ENCODE measurements at regions not wholly inside any gene's neighbourhood (a gene's known extent, or its start where the extent isn't known, plus 50 kb on each side); places are given as distances from the start of the nearest gene placed in this dataset.

- Mint-ChIP-seq H3K27ac (no peak overlapping the region), H3K27me3 (no peaks in the 10 kb centered on the region), H3K36me3 (no peaks in the 10 kb centered on the region), H3K4me3 (no peak overlapping the region), H3K4me1 (no peaks in the 10 kb centered on the region), H3K9me3 (peaks cover 9% of the 10 kb centered on the region)
- ATAC-seq (ENCODE audit: low read depth) (no peak), DNase-seq (ENCODE audit: low spot score in 2 of 2) (no peak)
These were observed 106.7 kb upstream of the GUCY1A1 start for GRCh38 chr4:155559915-155560314.

DNA sequence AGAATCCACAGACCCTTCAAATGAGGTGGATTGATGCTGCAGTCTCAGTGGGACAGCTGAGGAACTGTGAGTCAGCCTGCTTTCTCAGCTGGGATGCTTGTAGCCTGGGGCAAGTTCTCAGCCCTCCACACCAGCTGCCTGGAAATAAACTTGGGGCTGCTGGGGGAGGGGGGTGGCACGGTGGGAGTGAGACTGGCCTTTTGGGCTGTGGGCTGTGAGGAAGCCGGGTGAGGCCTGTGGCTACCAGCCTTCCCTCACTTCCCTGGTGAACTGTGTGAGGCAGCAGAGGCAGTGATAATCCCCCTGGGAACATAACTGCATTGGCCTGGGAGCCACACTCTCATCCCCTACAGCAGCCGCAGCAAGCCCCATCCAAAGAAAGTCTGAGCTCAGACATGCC is 114.5 kb upstream of the GUCY1A1 start:
- Mint-ChIP-seq H3K9me3 (peaks cover 8% of the 10 kb centered on the region), H3K4me3 (no peak overlapping the region), H3K4me1 (no peaks in the 10 kb centered on the region), H3K27ac (no peak overlapping the region), H3K36me3 (no peaks in the 10 kb centered on the region), H3K27me3 (no peaks in the 10 kb centered on the region)
- ATAC-seq (ENCODE audit: low read depth), result no peak
- no peak for DNase-seq (ENCODE audit: low spot score in 2 of 2)

GRCh38 chr4:155548173-155548572 is 118.5 kb upstream of the GUCY1A1 start:
- no peak for DNase-seq (ENCODE audit: low spot score in 2 of 2)
- Mint-ChIP-seq H3K4me1 (no peaks in the 10 kb centered on the region), H3K36me3 (no peaks in the 10 kb centered on the region), H3K4me3 (no peak overlapping the region), H3K9me3 (peaks cover 2% of the 10 kb centered on the region), H3K27me3 (no peaks in the 10 kb centered on the region), H3K27ac (no peak overlapping the region)
- ATAC-seq (ENCODE audit: low read depth), result no peak

GRCh38 chr4:155546451-155546850 is 120.2 kb upstream of the GUCY1A1 start:
- Mint-ChIP-seq H3K9me3 (peaks cover 2% of the 10 kb centered on the region), H3K27me3 (peaks cover 3% of the 10 kb centered on the region), H3K27ac (no peak overlapping the region), H3K4me3 (no peak overlapping the region), H3K4me1 (no peaks in the 10 kb centered on the region), H3K36me3 (no peaks in the 10 kb centered on the region)
- ATAC-seq (ENCODE audit: low read depth) (no peak), DNase-seq (ENCODE audit: low spot score in 2 of 2) (no peak)

DNA sequence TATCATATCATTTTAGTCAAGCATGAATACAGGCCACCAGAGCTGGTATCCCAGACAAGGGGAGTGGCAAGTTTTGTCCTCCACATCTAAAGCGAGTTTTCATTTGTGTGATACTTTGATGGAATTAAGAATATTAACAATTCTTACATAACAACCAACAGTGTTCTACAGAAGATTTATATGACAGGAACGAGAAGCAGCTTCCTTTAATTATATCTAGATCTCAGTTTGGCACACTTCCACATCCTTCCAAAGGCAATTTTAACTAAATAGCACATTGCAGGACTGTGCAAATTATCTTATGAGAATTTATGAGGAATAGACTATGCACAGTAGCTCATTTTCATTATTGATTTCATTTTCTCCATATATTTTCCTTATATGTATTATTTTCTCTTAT is 121.2 kb upstream of the GUCY1A1 start:
- Mint-ChIP-seq H3K36me3 (no peaks in the 10 kb centered on the region), H3K4me1 (no peaks in the 10 kb centered on the region), H3K4me3 (no peak overlapping the region), H3K9me3 (no peaks in the 10 kb centered on the region), H3K27ac (no peak overlapping the region), H3K27me3 (peaks cover 3% of the 10 kb centered on the region)
- DNase-seq (ENCODE audit: low spot score in 2 of 2), result no peak
- ATAC-seq (ENCODE audit: low read depth), result no peak

DNA sequence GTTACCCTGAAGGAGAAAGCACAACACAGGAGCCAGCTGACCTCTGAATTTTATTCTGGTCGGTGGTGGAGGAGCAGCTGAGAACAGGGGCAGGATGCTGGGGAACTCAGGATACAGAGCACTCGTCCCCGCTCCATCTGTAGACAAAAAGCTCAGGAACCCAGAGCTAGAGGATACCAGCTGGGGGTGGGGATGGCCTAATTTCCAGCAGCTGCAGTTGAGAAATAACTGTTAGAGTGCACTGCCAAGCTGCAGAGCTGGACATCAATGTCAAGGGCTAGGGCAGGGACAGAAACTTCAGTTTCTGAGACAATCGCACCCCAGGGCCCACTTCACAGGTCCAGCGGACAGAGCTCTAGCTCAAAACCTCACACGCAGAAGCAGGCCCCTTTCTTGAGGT is 122.1 kb upstream of the GUCY1A1 start:
- no peaks in the 10 kb centered on the region for H3K4me1 Mint-ChIP-seq
- no peak for DNase-seq (ENCODE audit: low spot score in 2 of 2)
- no peaks in the 10 kb centered on the region for H3K9me3 Mint-ChIP-seq
- no peak for ATAC-seq (ENCODE audit: low read depth)
- H3K36me3 Mint-ChIP-seq, result no peaks in the 10 kb centered on the region
- no peak overlapping the region for H3K27ac Mint-ChIP-seq
- H3K4me3 Mint-ChIP-seq, result no peak overlapping the region
- peaks cover 3% of the 10 kb centered on the region for H3K27me3 Mint-ChIP-seq

DNA sequence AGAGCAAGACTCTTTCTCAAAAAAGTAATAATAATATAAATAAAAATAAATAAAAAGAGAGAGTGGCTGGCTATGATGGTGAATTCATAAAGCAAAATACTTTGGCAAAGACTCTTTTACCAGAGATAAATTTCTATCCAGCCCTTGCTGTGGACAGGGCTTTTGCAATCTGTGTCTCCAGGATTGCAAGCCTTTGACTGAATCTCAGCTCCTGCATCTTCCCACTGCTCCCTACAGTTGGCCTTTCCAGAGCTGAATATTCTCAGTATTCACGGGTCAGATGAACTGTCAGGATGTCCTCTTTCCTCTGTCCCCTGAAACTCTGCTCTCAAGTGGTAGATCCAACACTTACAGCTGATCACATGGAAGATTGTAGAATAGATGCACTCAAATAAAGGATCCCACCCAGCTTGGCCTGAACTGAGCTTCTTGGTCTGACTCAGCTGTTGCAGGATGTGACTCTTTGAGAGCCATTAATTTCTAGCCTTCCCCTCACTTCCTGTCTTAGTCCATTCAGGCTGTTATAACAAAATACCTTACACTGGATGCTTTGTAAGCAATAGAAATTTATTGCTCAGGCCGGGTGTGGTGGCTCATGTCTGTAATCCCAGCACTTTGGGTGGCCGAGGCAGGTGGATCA is 123.4 kb upstream of the GUCY1A1 start:
- DNase-seq (ENCODE audit: low spot score in 2 of 2) (no peak), ATAC-seq (ENCODE audit: low read depth) (no peak)
- no peaks in the 10 kb centered on the region for H3K36me3 Mint-ChIP-seq
- no peak overlapping the region for H3K27ac Mint-ChIP-seq
- no peak overlapping the region for H3K4me3 Mint-ChIP-seq
- H3K4me1 Mint-ChIP-seq, result no peaks in the 10 kb centered on the region
- no peaks in the 10 kb centered on the region for H3K9me3 Mint-ChIP-seq
- peaks cover 3% of the 10 kb centered on the region for H3K27me3 Mint-ChIP-seq

- H3K36me3 Mint-ChIP-seq, result no peaks in the 10 kb centered on the region
- no peak overlapping the region for H3K27ac Mint-ChIP-seq
- H3K4me3 Mint-ChIP-seq, result no peak overlapping the region
- ATAC-seq (ENCODE audit: low read depth) (no peak), DNase-seq (ENCODE audit: low spot score in 2 of 2) (no peak)
- H3K27me3 Mint-ChIP-seq, result peaks cover 3% of the 10 kb centered on the region
- no peaks in the 10 kb centered on the region for H3K4me1 Mint-ChIP-seq
- no peaks in the 10 kb centered on the region for H3K9me3 Mint-ChIP-seq
These were observed 124.2 kb upstream of the GUCY1A1 start for GRCh38 chr4:155542415-155542814.

DNA sequence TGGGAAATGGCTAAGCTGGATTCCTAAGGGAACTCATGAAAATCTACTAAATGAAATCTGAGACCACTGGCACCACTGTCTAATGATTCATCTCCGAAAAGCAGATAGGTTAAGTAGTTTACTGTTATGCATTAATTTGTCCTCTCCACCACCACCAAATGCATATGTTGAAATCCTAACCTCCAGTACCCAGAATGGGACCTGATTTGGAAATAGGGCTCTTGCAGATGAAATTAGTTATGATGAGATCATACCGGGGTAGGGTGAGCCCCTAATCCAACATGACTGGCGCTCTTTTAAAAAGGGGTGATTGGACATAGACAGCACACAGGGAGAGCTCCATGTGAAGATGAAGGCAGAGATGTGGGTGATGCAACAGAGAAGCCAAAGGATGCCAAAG is 124.9 kb upstream of the GUCY1A1 start:
- Mint-ChIP-seq H3K4me3 (no peak overlapping the region), H3K9me3 (no peaks in the 10 kb centered on the region), H3K36me3 (no peaks in the 10 kb centered on the region), H3K27ac (no peak overlapping the region), H3K27me3 (peaks cover 3% of the 10 kb centered on the region), H3K4me1 (no peaks in the 10 kb centered on the region)
- no peak for ATAC-seq (ENCODE audit: low read depth)
- no peak for DNase-seq (ENCODE audit: low spot score in 2 of 2)

GRCh38 chr4:155540698-155541097 is 126.0 kb upstream of the GUCY1A1 start:
- peaks cover 3% of the 10 kb centered on the region for H3K27me3 Mint-ChIP-seq
- H3K4me1 Mint-ChIP-seq, result no peaks in the 10 kb centered on the region
- no peak for DNase-seq (ENCODE audit: low spot score in 2 of 2)
- no peak overlapping the region for H3K27ac Mint-ChIP-seq
- no peaks in the 10 kb centered on the region for H3K9me3 Mint-ChIP-seq
- no peak overlapping the region for H3K4me3 Mint-ChIP-seq
- no peaks in the 10 kb centered on the region for H3K36me3 Mint-ChIP-seq
- ATAC-seq (ENCODE audit: low read depth), result no peak

- H3K36me3 Mint-ChIP-seq, result no peaks in the 10 kb centered on the region
- peaks cover 3% of the 10 kb centered on the region for H3K27me3 Mint-ChIP-seq
- no peak overlapping the region for H3K27ac Mint-ChIP-seq
- no peaks in the 10 kb centered on the region for H3K4me1 Mint-ChIP-seq
- H3K9me3 Mint-ChIP-seq, result no peaks in the 10 kb centered on the region
- ATAC-seq (ENCODE audit: low read depth) (no peak), DNase-seq (ENCODE audit: low spot score in 2 of 2) (no peak)
- no peak overlapping the region for H3K4me3 Mint-ChIP-seq
These were observed 126.9 kb upstream of the GUCY1A1 start for GRCh38 chr4:155539746-155540145.

- H3K27me3 Mint-ChIP-seq, result no peaks in the 10 kb centered on the region
- H3K4me1 Mint-ChIP-seq, result no peaks in the 10 kb centered on the region
- DNase-seq (ENCODE audit: low spot score in 2 of 2) (no peak), ATAC-seq (ENCODE audit: low read depth) (no peak)
- H3K36me3 Mint-ChIP-seq, result no peaks in the 10 kb centered on the region
- no peak overlapping the region for H3K4me3 Mint-ChIP-seq
- peaks cover 1% of the 10 kb centered on the region for H3K9me3 Mint-ChIP-seq
- H3K27ac Mint-ChIP-seq, result no peak overlapping the region
These were observed 130.7 kb upstream of the GUCY1A1 start for GRCh38 chr4:155535802-155536454.

DNA sequence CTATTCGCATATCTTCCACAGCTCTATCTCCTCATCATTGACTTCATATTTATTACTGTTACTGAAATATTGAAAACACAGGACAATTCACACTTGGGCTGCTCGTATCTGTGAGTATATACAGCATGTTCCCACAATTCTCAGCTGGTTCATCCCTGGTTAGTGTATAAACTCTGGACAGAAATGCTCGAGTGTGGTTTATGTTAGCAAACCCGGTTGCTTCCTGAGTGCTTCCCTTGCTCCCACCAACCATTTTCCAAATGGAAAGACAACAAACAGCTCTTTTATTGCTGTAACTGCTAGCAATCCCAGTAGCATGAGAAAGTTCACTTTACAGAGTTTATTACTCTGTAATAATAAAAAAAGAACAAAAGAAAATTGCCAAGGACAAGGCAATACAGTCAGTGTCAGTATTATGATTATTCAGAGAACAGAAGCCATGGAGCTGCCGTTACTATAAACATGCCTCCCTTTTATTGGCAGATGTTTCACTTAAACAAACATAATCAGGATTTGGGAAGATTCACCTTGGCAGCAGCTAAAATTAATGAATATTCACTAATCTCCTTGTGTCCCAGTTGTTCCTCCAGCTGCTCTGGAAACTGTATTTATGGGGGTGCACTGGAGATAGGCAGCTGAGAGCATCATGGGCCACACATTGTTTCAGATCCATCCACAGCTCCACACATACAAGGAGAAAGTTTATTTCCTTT is 134.1 kb upstream of the GUCY1A1 start:
- Mint-ChIP-seq H3K36me3 (no peaks in the 10 kb centered on the region), H3K27ac (no peak overlapping the region), H3K9me3 (peaks cover 1% of the 10 kb centered on the region), H3K4me3 (no peak overlapping the region), H3K27me3 (no peaks in the 10 kb centered on the region), H3K4me1 (no peaks in the 10 kb centered on the region)
- DNase-seq (ENCODE audit: low spot score in 2 of 2) (no peak), ATAC-seq (ENCODE audit: low read depth) (no peak)

- Mint-ChIP-seq H3K4me1 (no peaks in the 10 kb centered on the region), H3K4me3 (no peak overlapping the region), H3K36me3 (no peaks in the 10 kb centered on the region), H3K27me3 (no peaks in the 10 kb centered on the region), H3K9me3 (peaks cover 1% of the 10 kb centered on the region), H3K27ac (no peak overlapping the region)
- ATAC-seq (ENCODE audit: low read depth) (no peak), DNase-seq (ENCODE audit: low spot score in 2 of 2) (no peak)
These were observed 135.8 kb upstream of the GUCY1A1 start for GRCh38 chr4:155530857-155531256.

GRCh38 chr4:155530290-155530689 is 136.4 kb upstream of the GUCY1A1 start:
- H3K4me1 Mint-ChIP-seq, result no peaks in the 10 kb centered on the region
- H3K9me3 Mint-ChIP-seq, result peaks cover 1% of the 10 kb centered on the region
- ATAC-seq (ENCODE audit: low read depth) (no peak), DNase-seq (ENCODE audit: low spot score in 2 of 2) (no peak)
- no peak overlapping the region for H3K27ac Mint-ChIP-seq
- no peaks in the 10 kb centered on the region for H3K36me3 Mint-ChIP-seq
- H3K27me3 Mint-ChIP-seq, result no peaks in the 10 kb centered on the region
- H3K4me3 Mint-ChIP-seq, result no peak overlapping the region
